ENCODE measurements at regions not wholly inside any gene's neighbourhood (a gene's known extent, or its start where the extent isn't known, plus 50 kb on each side); places are given as distances from the start of the nearest gene placed in this dataset.
"Not testable (repeated sequence)": the region's sequence is repeated elsewhere in the genome, so short reads cannot be mapped to it uniquely, and the experiment has no call there.

- not testable (repeated sequence) for DNase-seq (ENCODE audit: low read depth in 2 of 2); H3K4me3 ChIP-seq (replicated peaks in 1 of 2; ENCODE audit: low read depth in 2 of 2, low read length in 2 of 2)
Observed at GRCh38 chr6:57946084-57946768, 628.8 kb downstream of the PRIM2 start.

DNA sequence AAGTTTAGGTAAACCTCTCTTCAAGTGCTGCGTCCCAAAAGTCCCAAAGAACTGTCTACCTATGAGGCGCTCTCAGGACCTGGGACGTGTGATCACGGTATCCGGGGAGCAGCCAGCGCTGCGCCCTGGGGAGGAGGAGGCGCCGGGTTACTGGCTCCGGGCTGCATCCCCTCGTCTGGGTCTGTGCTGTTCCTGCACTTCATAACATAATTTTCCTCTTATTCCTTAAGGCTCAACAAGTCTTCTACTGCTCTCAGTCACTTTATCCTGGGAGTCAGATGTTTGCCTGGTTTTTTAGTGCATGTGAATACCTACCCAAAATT, 629.3 kb downstream of the PRIM2 start:
- not testable (repeated sequence) for DNase-seq (ENCODE audit: low read depth in 2 of 2)

GRCh38 chr6:57948481-57948880, 631.1 kb downstream of the PRIM2 start:
- not testable (repeated sequence) for DNase-seq (ENCODE audit: low read depth in 2 of 2); H3K4me3 ChIP-seq (replicated peaks in 1 of 2; ENCODE audit: low read depth in 2 of 2, low read length in 2 of 2)

More for the DNA sequence above, 629.3 kb downstream of the PRIM2 start:
- H3K4me3 ChIP-seq (replicated peaks in 1 of 2; ENCODE audit: low read depth in 2 of 2, low read length in 2 of 2) = not testable (repeated sequence)

- DNase-seq (ENCODE audit: low read depth in 2 of 2); H3K4me3 ChIP-seq (replicated peaks in 1 of 2; ENCODE audit: low read depth in 2 of 2, low read length in 2 of 2): not testable (repeated sequence)
Observed at GRCh38 chr6:57950430-57950829, 633.0 kb downstream of the PRIM2 start.

DNA sequence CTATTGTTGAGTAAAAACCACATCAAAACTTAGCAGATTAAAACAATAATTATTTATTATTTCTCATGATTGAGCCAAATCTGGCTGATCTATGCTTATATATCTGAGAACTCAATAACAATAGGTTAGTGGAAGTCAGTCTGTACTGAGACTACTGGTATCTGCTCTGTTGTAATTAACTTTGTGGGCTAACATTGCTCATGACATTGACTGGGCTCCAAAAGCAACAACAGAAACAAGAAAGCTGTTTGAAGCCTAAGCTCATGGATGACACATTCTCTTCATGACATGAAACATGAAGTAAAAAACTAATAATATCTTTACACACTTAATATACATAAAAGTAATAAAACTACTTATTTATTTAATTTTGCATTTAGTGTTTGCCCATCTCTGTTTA, 649.3 kb downstream of the PRIM2 start:
- not testable (repeated sequence) for H3K4me3 ChIP-seq (replicated peaks in 1 of 2; ENCODE audit: low read depth in 2 of 2, low read length in 2 of 2)
- DNase-seq (ENCODE audit: low read depth in 2 of 2) = peak in 1 of 2 donors; percentile 55

GRCh38 chr6:57971956-57972355, 654.5 kb downstream of the PRIM2 start:
- not testable (repeated sequence) for DNase-seq (ENCODE audit: low read depth in 2 of 2); H3K4me3 ChIP-seq (replicated peaks in 1 of 2; ENCODE audit: low read depth in 2 of 2, low read length in 2 of 2)

GRCh38 chr6:57974653-57975052, 657.2 kb downstream of the PRIM2 start:
- TF ChIP-seq, protein P1, sequence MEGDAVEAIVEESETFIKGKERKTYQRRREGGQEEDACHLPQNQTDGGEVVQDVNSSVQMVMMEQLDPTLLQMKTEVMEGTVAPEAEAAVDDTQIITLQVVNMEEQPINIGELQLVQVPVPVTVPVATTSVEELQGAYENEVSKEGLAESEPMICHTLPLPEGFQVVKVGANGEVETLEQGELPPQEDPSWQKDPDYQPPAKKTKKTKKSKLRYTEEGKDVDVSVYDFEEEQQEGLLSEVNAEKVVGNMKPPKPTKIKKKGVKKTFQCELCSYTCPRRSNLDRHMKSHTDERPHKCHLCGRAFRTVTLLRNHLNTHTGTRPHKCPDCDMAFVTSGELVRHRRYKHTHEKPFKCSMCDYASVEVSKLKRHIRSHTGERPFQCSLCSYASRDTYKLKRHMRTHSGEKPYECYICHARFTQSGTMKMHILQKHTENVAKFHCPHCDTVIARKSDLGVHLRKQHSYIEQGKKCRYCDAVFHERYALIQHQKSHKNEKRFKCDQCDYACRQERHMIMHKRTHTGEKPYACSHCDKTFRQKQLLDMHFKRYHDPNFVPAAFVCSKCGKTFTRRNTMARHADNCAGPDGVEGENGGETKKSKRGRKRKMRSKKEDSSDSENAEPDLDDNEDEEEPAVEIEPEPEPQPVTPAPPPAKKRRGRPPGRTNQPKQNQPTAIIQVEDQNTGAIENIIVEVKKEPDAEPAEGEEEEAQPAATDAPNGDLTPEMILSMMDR (IDR thresholded peaks at IDR 0.05; ENCODE audit: low read depth, low read length) = no peak
- H3K4me3 ChIP-seq (replicated peaks in 1 of 2; ENCODE audit: low read depth in 2 of 2, low read length in 2 of 2) = no peak overlapping the region
- DNase-seq (ENCODE audit: low read depth in 2 of 2) = no peak

DNA sequence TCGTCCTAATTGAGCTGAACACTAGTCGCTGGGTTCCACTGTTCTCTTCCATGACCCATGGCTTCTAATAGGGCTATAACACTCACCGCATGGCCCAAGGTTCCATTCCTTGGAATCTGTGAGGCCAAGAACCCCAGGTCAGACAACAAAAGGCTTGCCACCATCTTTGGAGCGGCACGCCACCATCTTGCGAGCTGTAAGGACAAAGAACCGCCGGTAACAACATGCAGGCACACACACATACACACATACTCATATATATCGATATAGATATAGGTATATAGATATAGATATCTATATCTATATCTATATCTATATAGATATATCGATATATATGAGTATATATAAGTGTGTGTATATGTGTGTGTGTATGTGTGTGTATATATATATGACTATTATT, 657.7 kb downstream of the PRIM2 start:
- H3K4me3 ChIP-seq (replicated peaks in 1 of 2; ENCODE audit: low read depth in 2 of 2, low read length in 2 of 2); DNase-seq (ENCODE audit: low read depth in 2 of 2): not testable (repeated sequence)

DNA sequence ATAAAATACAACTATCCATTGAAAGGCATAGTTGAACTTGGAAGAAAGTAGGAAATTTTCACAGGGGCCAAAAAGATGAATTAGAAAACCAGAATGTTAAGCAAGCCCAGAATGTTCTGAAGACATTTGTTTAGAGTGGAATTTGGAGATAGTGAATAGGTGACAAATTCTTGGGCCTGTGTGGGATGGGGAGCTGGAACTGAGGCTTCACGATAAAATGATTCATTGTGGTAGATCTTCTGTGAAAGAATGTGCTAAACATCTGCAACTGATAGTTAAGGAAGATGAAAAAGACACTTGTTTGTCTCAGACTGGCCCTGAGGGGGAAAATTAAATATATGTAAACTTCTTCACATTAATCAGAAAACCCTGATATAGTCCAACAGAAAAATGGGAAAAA, 658.9 kb downstream of the PRIM2 start:
- DNase-seq (ENCODE audit: low read depth in 2 of 2); H3K4me3 ChIP-seq (replicated peaks in 1 of 2; ENCODE audit: low read depth in 2 of 2, low read length in 2 of 2): not testable (repeated sequence)

DNA sequence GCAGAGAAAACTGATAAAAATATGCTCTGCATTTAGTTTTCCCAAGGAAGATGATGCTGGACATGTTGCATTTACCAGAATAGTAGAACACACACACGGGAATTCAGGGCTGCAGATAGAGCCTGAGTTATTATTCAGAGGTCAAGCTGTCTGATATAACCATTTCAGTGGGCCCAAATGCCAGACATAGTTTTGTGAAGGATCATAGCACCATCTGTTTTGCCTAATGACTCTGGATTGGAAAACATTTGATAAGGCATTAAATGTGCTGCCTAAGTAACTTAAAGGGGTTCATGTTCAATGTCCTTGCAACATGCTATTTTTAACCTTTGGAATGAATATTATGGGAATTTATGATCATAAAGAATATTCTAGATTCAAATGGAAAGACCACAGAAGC, 666.2 kb downstream of the PRIM2 start:
- DNase-seq (ENCODE audit: low read depth in 2 of 2) = peak in 1 of 2 donors; percentile 12

GRCh38 chr6:57984575-57984974, 667.1 kb downstream of the PRIM2 start:
- DNase-seq (ENCODE audit: low read depth in 2 of 2) = not testable (repeated sequence)

More for the DNA sequence above, 666.2 kb downstream of the PRIM2 start:
- H3K4me3 ChIP-seq (replicated peaks in 1 of 2; ENCODE audit: low read depth in 2 of 2, low read length in 2 of 2) = not testable (repeated sequence)

GRCh38 chr6:57985734-57986133, 668.3 kb downstream of the PRIM2 start:
- H3K4me3 ChIP-seq (replicated peaks in 1 of 2; ENCODE audit: low read depth in 2 of 2, low read length in 2 of 2); DNase-seq (ENCODE audit: low read depth in 2 of 2): not testable (repeated sequence)

More at GRCh38 chr6:57984575-57984974, 667.1 kb downstream of the PRIM2 start:
- not testable (repeated sequence) for H3K4me3 ChIP-seq (replicated peaks in 1 of 2; ENCODE audit: low read depth in 2 of 2, low read length in 2 of 2)

DNA sequence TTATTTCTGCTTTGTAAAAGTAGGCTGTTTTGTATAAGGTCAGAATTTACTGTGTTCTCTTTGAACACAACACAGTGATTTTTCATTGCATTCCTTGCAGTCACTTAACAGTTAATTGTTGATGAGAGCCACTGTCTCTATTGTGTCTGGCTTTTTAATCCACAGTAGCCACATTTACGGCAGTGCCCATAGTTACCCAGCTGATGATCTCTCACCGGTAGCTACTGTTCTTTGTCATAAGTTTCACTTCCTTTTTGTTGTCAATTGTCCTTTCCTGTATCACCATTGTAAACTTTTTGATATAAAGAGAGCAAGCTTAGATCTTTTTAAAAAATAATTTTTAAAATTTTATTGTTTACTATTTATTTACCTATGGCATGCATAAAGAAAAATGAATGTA, 669.2 kb downstream of the PRIM2 start:
- H3K4me3 ChIP-seq (replicated peaks in 1 of 2; ENCODE audit: low read depth in 2 of 2, low read length in 2 of 2); DNase-seq (ENCODE audit: low read depth in 2 of 2): not testable (repeated sequence)

GRCh38 chr6:57989520-57990080, 672.2 kb downstream of the PRIM2 start:
- not testable (repeated sequence) for H3K4me3 ChIP-seq (replicated peaks in 1 of 2; ENCODE audit: low read depth in 2 of 2, low read length in 2 of 2); DNase-seq (ENCODE audit: low read depth in 2 of 2)

GRCh38 chr6:57998858-57999619, 681.6 kb downstream of the PRIM2 start:
- H3K4me3 ChIP-seq (replicated peaks in 1 of 2; ENCODE audit: low read depth in 2 of 2, low read length in 2 of 2); DNase-seq (ENCODE audit: low read depth in 2 of 2): not testable (repeated sequence)

GRCh38 chr6:58000233-58000632, 682.8 kb downstream of the PRIM2 start:
- not testable (repeated sequence) for H3K4me3 ChIP-seq (replicated peaks in 1 of 2; ENCODE audit: low read depth in 2 of 2, low read length in 2 of 2); DNase-seq (ENCODE audit: low read depth in 2 of 2)

Data from cardiac fibroblast (primary cell).